SK-N-SH treated with all-trans-retinoic acid at 6 μM for 48 hours (cell line): ENCODE measurements at regions not wholly inside any gene's neighbourhood (a gene's known extent, or its start where the extent isn't known, plus 50 kb on each side); places are given as distances from the start of the nearest gene placed in this dataset.

Experiments used
- ATAC-seq: fragments of 200-7000 bp; cut with Tn5 transposase; 3 replicates; pipeline ENCODE4 v1.9.1; 2020; ENCODE audit warnings: mild to moderate bottlenecking, moderate library complexity
- ARNTL ChIP-seq: fragments of 450-650 bp; formaldehyde crosslinking; IDR thresholded peaks from 2 replicates; pipeline ENCODE4 v1.5.0; 2020; ENCODE audit warnings: low read depth, mild to moderate bottlenecking, moderate library complexity, borderline replicate concordance
- BACH2 ChIP-seq: fragments of 250-450 bp; sonication (Bioruptor Pico); IDR thresholded peaks from 2 replicates; pipeline ENCODE4 v1.9.0; 2021; ENCODE audit warnings: mild to moderate bottlenecking, borderline replicate concordance
- CSDC2 ChIP-seq: fragments of 250-450 bp; sonication (Bioruptor Pico); IDR thresholded peaks from 2 replicates; pipeline ENCODE4 v1.5.0; 2020; ENCODE audit warnings: mild to moderate bottlenecking, moderate library complexity
- ESRRG ChIP-seq: fragments of 250-450 bp; sonication (Bioruptor Pico); IDR thresholded peaks from 2 replicates; pipeline ENCODE4 v1.6.1; 2021; ENCODE audit warnings: mild to moderate bottlenecking
- GLIS3 ChIP-seq: fragments of 250-450 bp; sonication (Bioruptor Pico); IDR thresholded peaks from 2 replicates; pipeline ENCODE4 v1.5.0; 2020; ENCODE audit warnings: mild to moderate bottlenecking, moderate library complexity
- ISL1 ChIP-seq: fragments of 250-450 bp; sonication (Bioruptor Pico); IDR thresholded peaks from 2 replicates; pipeline ENCODE4 v2.1.2; 2022; ENCODE audit warnings: mild to moderate bottlenecking, moderate library complexity
- OSR1 ChIP-seq: fragments of 250-450 bp; sonication (Bioruptor Pico); IDR thresholded peaks from 2 replicates; pipeline ENCODE4 v1.8.0; 2022; ENCODE audit warnings: moderate library complexity, mild to moderate bottlenecking, inconsistent platforms
- POU6F1 ChIP-seq: fragments of 250-450 bp; sonication (Bioruptor Pico); IDR thresholded peaks from 2 replicates; pipeline ENCODE4 v1.8.0; 2021; ENCODE audit warnings: low read depth, mild to moderate bottlenecking, moderate library complexity, borderline replicate concordance
- PPARA ChIP-seq: fragments of 250-450 bp; sonication (Bioruptor Pico); IDR thresholded peaks from 2 replicates; pipeline ENCODE4 v1.5.0; 2020; ENCODE audit warnings: mild to moderate bottlenecking, borderline replicate concordance
- RARB ChIP-seq: fragments of 250-450 bp; sonication (Bioruptor Pico); IDR thresholded peaks from 2 replicates; pipeline ENCODE4 v1.8.0; 2021; ENCODE audit warnings: mild to moderate bottlenecking, moderate library complexity
- SNAI2 ChIP-seq: fragments of 250-450 bp; sonication (Bioruptor Pico); IDR thresholded peaks from 2 replicates; pipeline ENCODE4 v1.5.0; 2020; ENCODE audit warnings: mild to moderate bottlenecking, moderate library complexity
- TCF4 ChIP-seq: fragments of 250-450 bp; sonication (Bioruptor Pico); IDR thresholded peaks from 2 replicates; pipeline ENCODE4 v1.8.0; 2021; ENCODE audit warnings: mild to moderate bottlenecking, moderate library complexity, borderline replicate concordance
- TOX ChIP-seq: fragments of 250-450 bp; sonication (Bioruptor Pico); IDR thresholded peaks from 2 replicates; pipeline ENCODE4 v1.8.0; 2021; ENCODE audit warnings: mild to moderate bottlenecking, moderate library complexity, borderline replicate concordance
- ZC3H10 ChIP-seq: fragments of 250-450 bp; sonication (Bioruptor Pico); IDR thresholded peaks from 2 replicates; pipeline ENCODE4 v1.5.1; 2021; ENCODE audit warnings: mild to moderate bottlenecking, moderate library complexity
- ZFP3 ChIP-seq: fragments of 250-450 bp; sonication (Bioruptor Pico); IDR thresholded peaks from 2 replicates; pipeline ENCODE4 v1.5.0; 2020; ENCODE audit warnings: mild to moderate bottlenecking, moderate library complexity
- ZFP30 ChIP-seq: fragments of 450-650 bp; formaldehyde crosslinking; IDR thresholded peaks from 2 replicates; pipeline ENCODE4 v1.5.0; 2022; ENCODE audit warnings: mild to moderate bottlenecking, moderate library complexity
- ZNF565 ChIP-seq: fragments of 450-650 bp; formaldehyde crosslinking; conservative IDR thresholded peaks from 2 replicates; pipeline ENCODE4 v1.5.0; 2020; ENCODE audit warnings: low read depth, mild to moderate bottlenecking, moderate library complexity
- ZNF70 ChIP-seq: fragments of 450-650 bp; formaldehyde crosslinking; IDR thresholded peaks from 2 replicates; pipeline ENCODE4 v1.5.0; 2020; ENCODE audit warnings: mild to moderate bottlenecking, moderate library complexity
- TF ChIP-seq, protein P1 (sequence below): fragments of 250-450 bp; sonication (Bioruptor Pico); IDR thresholded peaks from 2 replicates; pipeline ENCODE4 v1.5.1; 2020; ENCODE audit warnings: low read depth, mild to moderate bottlenecking, moderate library complexity
- TF ChIP-seq, protein P2 (sequence below): fragments of 250-450 bp; sonication (Bioruptor Pico); IDR thresholded peaks from 2 replicates; pipeline ENCODE4 v1.5.1; 2021; ENCODE audit warnings: mild to moderate bottlenecking, moderate library complexity
- TF ChIP-seq, protein P3 (sequence below): fragments of 250-450 bp; sonication (Bioruptor Pico); IDR thresholded peaks from 2 replicates; pipeline ENCODE4 v1.5.0; 2020; ENCODE audit warnings: mild to moderate bottlenecking, moderate library complexity

DNA sequence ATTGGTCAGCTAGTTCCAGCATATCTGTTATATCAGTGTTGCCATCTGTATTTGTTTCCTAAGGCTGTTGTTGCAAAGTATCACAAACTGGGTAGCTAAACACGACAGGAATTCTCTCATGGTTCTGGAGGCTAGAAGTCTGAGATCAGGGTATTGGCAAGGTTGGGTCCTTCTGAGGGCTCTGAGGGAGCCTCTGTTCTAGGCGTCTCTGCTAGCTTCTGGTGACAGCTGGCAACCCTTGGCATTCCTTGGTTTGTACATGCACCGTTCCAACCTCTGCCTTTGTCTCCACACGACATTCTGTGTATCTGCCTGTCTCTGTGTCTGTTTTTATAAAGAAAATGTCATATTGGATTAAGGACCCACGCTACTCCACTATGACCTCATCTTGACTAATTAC, 219.9 kb upstream of the NLRP1 start:
- no peak for ATAC-seq
- no peak for TF ChIP-seq ISL1
- no peak for TF ChIP-seq OSR1
- TF ChIP-seq TOX (CRISPR knock-in tag): no peak
- TF ChIP-seq ZFP30 (CRISPR knock-in tag): no peak
- TF ChIP-seq ZC3H10 (CRISPR knock-in tag): no peak
- TF ChIP-seq, protein P1, sequence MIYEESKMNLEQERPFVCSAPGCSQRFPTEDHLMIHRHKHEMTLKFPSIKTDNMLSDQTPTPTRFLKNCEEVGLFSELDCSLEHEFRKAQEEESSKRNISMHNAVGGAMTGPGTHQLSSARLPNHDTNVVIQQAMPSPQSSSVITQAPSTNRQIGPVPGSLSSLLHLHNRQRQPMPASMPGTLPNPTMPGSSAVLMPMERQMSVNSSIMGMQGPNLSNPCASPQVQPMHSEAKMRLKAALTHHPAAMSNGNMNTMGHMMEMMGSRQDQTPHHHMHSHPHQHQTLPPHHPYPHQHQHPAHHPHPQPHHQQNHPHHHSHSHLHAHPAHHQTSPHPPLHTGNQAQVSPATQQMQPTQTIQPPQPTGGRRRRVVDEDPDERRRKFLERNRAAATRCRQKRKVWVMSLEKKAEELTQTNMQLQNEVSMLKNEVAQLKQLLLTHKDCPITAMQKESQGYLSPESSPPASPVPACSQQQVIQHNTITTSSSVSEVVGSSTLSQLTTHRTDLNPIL (CRISPR knock-in tag): no peak
- TF ChIP-seq, protein P2, sequence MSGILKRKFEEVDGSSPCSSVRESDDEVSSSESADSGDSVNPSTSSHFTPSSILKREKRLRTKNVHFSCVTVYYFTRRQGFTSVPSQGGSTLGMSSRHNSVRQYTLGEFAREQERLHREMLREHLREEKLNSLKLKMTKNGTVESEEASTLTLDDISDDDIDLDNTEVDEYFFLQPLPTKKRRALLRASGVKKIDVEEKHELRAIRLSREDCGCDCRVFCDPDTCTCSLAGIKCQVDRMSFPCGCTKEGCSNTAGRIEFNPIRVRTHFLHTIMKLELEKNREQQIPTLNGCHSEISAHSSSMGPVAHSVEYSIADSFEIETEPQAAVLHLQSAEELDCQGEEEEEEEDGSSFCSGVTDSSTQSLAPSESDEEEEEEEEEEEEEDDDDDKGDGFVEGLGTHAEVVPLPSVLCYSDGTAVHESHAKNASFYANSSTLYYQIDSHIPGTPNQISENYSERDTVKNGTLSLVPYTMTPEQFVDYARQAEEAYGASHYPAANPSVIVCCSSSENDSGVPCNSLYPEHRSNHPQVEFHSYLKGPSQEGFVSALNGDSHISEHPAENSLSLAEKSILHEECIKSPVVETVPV: no peak
- TF ChIP-seq POU6F1 (CRISPR knock-in tag): no peak
- TF ChIP-seq SNAI2 (CRISPR knock-in tag): no peak
- no peak for TF ChIP-seq BACH2 (CRISPR knock-in tag)
- TF ChIP-seq ARNTL (CRISPR knock-in tag): no peak
- TF ChIP-seq PPARA (CRISPR knock-in tag): no peak
- no peak for TF ChIP-seq CSDC2 (CRISPR knock-in tag)
- TF ChIP-seq TCF4 (CRISPR knock-in tag): no peak
- no peak for TF ChIP-seq RARB (CRISPR knock-in tag)
- TF ChIP-seq, protein P3, sequence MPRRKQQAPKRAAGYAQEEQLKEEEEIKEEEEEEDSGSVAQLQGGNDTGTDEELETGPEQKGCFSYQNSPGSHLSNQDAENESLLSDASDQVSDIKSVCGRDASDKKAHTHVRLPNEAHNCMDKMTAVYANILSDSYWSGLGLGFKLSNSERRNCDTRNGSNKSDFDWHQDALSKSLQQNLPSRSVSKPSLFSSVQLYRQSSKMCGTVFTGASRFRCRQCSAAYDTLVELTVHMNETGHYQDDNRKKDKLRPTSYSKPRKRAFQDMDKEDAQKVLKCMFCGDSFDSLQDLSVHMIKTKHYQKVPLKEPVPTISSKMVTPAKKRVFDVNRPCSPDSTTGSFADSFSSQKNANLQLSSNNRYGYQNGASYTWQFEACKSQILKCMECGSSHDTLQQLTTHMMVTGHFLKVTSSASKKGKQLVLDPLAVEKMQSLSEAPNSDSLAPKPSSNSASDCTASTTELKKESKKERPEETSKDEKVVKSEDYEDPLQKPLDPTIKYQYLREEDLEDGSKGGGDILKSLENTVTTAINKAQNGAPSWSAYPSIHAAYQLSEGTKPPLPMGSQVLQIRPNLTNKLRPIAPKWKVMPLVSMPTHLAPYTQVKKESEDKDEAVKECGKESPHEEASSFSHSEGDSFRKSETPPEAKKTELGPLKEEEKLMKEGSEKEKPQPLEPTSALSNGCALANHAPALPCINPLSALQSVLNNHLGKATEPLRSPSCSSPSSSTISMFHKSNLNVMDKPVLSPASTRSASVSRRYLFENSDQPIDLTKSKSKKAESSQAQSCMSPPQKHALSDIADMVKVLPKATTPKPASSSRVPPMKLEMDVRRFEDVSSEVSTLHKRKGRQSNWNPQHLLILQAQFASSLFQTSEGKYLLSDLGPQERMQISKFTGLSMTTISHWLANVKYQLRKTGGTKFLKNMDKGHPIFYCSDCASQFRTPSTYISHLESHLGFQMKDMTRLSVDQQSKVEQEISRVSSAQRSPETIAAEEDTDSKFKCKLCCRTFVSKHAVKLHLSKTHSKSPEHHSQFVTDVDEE (CRISPR knock-in tag): no peak
- no peak for TF ChIP-seq ZNF565 (CRISPR knock-in tag)
- no peak for TF ChIP-seq ZFP3
- TF ChIP-seq ESRRG (CRISPR knock-in tag): no peak
- TF ChIP-seq, all 23 proteins: peak for 0

- ATAC-seq: no peak
- TF ChIP-seq ZC3H10 (CRISPR knock-in tag) (no peak), ZNF565 (CRISPR knock-in tag) (no peak), GLIS3 (CRISPR knock-in tag) (no peak), OSR1 (no peak), ZFP3 (no peak)
Observed at GRCh38 chr17:5809056-5809455, 224.7 kb upstream of the NLRP1 start.

- no peak for ATAC-seq
- TF ChIP-seq, protein P3 (CRISPR knock-in tag): no peak
- no peak for TF ChIP-seq ISL1
- no peak for TF ChIP-seq TOX (CRISPR knock-in tag)
- TF ChIP-seq OSR1: no peak
- TF ChIP-seq ZNF70: no peak
- no peak for TF ChIP-seq BACH2 (CRISPR knock-in tag)
- TF ChIP-seq ZFP30 (CRISPR knock-in tag): no peak
- no peak for TF ChIP-seq ZNF565 (CRISPR knock-in tag)
- TF ChIP-seq, protein P2: no peak
- TF ChIP-seq RARB (CRISPR knock-in tag): no peak
- TF ChIP-seq SNAI2 (CRISPR knock-in tag): no peak
- no peak for TF ChIP-seq ZC3H10 (CRISPR knock-in tag)
- TF ChIP-seq CSDC2 (CRISPR knock-in tag): no peak
- no peak for TF ChIP-seq ZFP3
- no peak for TF ChIP-seq TCF4 (CRISPR knock-in tag)
- TF ChIP-seq, protein P1 (CRISPR knock-in tag): no peak
- TF ChIP-seq GLIS3 (CRISPR knock-in tag): no peak
Observed at GRCh38 chr17:5809580-5810188, 225.4 kb upstream of the NLRP1 start.
